H1 (cell line): ENCODE measurements at regions not wholly inside any gene's neighbourhood (a gene's known extent, or its start where the extent isn't known, plus 50 kb on each side); places are given as distances from the start of the nearest gene placed in this dataset.

Source experiments
- CTCF ChIA-PET: fragments of 300-600 bp; sonication (Branson Sonifier 250); formaldehyde crosslinking; loops from one replicate; lab custom pipeline; 2021; ENCODE audit not compliant: partially characterized antibody; lab: Charles Lee
- POLR2A ChIA-PET: fragments of 300-600 bp; sonication (Branson Sonifier 250); formaldehyde crosslinking; loops from one replicate; lab custom pipeline; 2021; ENCODE audit warnings: inconsistent platforms; ENCODE audit not compliant: partially characterized antibody; lab: Charles Lee
- DNase-seq, 2 experiments: peaks; one replicate each; pipeline versions ENCODE4 v3.0.0 to v3.0.0-alpha.2; 2010 to 2022; ENCODE audit warnings: low spot score in 2 of 2, low read depth in 1 of 2, mixed read lengths in 1 of 2
- FAIRE-seq: peaks from 2 replicates; lab custom pipeline; 2011; peaks lifted over from hg19 to GRCh38; lab: Jason Lieb, UNC
- H2AFZ ChIP-seq: 2 replicates; pipeline ENCODE4 v1.8.1; 2012; ENCODE audit warnings: low read length, inconsistent platforms
- H2AK5ac ChIP-seq: 2 replicates; pipeline ENCODE4 v1.6.1; 2013; ENCODE audit warnings: low read depth, low read length
- H2BK120ac ChIP-seq: replicated peaks from 2 replicates; pipeline ENCODE3; 2013; ENCODE audit warnings: low read depth, low read length, inconsistent platforms
- H2BK12ac ChIP-seq: 2 replicates; pipeline ENCODE4 v1.6.1; 2013; ENCODE audit warnings: low read depth, low read length
- H2BK15ac ChIP-seq: 2 replicates; pipeline ENCODE4 v1.6.1; 2013; ENCODE audit warnings: low read length
- H2BK20ac ChIP-seq: 2 replicates; pipeline ENCODE4 v1.6.1; 2013; ENCODE audit warnings: low read length
- H2BK5ac ChIP-seq: 2 replicates; pipeline ENCODE4 v1.6.1; 2013; ENCODE audit warnings: low read depth, low read length
- H3K14ac ChIP-seq: 2 replicates; pipeline ENCODE4 v1.6.1; 2013; ENCODE audit warnings: inconsistent platforms; ENCODE audit not compliant: insufficient read length
- H3K18ac ChIP-seq: 2 replicates; pipeline ENCODE4 v1.6.1; 2013; ENCODE audit warnings: low read length; ENCODE audit errors: extremely low read depth
- H3K23ac ChIP-seq: 2 replicates; pipeline ENCODE4 v1.6.1; 2013; ENCODE audit warnings: inconsistent platforms; ENCODE audit not compliant: insufficient read length
- H3K23me2 ChIP-seq: 2 replicates; pipeline ENCODE4 v1.6.1; 2013; ENCODE audit warnings: low read depth, low read length
- H3K27ac ChIP-seq: 2 replicates; pipeline ENCODE4 v1.6.1; 2011; ENCODE audit warnings: low read depth, low read length, inconsistent platforms
- H3K27me3 ChIP-seq, 4 experiments: replicated peaks in 1 of 4; 1 replicate in 1 of 4; 2 replicates in 3 of 4; pipeline versions ENCODE4 v1.6.1 to v1.8.1; 2011 to 2013; ENCODE audit warnings: low read length in 3 of 4, mild to moderate bottlenecking in 3 of 4, inconsistent platforms in 2 of 4, mixed read lengths in 2 of 4, moderate library complexity in 1 of 4; ENCODE audit not compliant: control insufficient read depth in 3 of 4, insufficient read depth in 3 of 4; ENCODE audit errors: extremely low read depth in 1 of 4
- H3K36me3 ChIP-seq, 4 experiments: 2 replicates each; pipeline versions ENCODE4 v1.6.1 to v1.8.1; 2011 to 2013; ENCODE audit warnings: mild to moderate bottlenecking in 4 of 4, low read length in 3 of 4, moderate library complexity in 2 of 4, control low read depth in 1 of 4, inconsistent platforms in 1 of 4; ENCODE audit not compliant: insufficient read depth in 4 of 4, control insufficient read depth in 2 of 4
- H3K4ac ChIP-seq: replicated peaks from 2 replicates; pipeline ENCODE3; 2013; ENCODE audit warnings: low read length, low read depth, mixed read lengths, inconsistent platforms; ENCODE audit not compliant: insufficient read length
- H3K4me1 ChIP-seq, 4 experiments: replicated peaks in 1 of 4; 1 replicate in 1 of 4; 2 replicates in 3 of 4; pipeline versions ENCODE4 v1.6.1 to v1.8.1; 2011 to 2013; ENCODE audit warnings: low read length in 3 of 4, inconsistent platforms in 2 of 4, mixed read lengths in 1 of 4; ENCODE audit not compliant: insufficient read depth in 4 of 4, control insufficient read depth in 3 of 4
- H3K4me2 ChIP-seq, 2 experiments: 2 replicates each; pipeline versions ENCODE4 v1.6.1 to v1.8.1; 2011 to 2013; ENCODE audit warnings: low read depth in 2 of 2, low read length in 2 of 2, control low read depth in 1 of 2, inconsistent platforms in 1 of 2, mild to moderate bottlenecking in 1 of 2; ENCODE audit not compliant: insufficient read depth in 1 of 2
- H3K4me3 ChIP-seq, 4 experiments: fragments of 200-600, 300-600 bp in 1 of 4; sonication (generic), shearing (Covaris generic), sonication (Bioruptor Twin) in 1 of 4; 2 replicates each; pipeline versions ENCODE4 v1.5.1 to v1.8.1; 2011 to 2016; ENCODE audit warnings: low read length in 4 of 4, low read depth in 3 of 4, control low read depth in 2 of 4, inconsistent platforms in 2 of 4, mild to moderate bottlenecking in 2 of 4, mixed read lengths in 1 of 4, moderate library complexity in 1 of 4; ENCODE audit not compliant: insufficient read depth in 2 of 4; ENCODE audit errors: extremely low read depth in 1 of 4
- H3K56ac ChIP-seq: replicated peaks from 2 replicates; pipeline ENCODE3; 2013; ENCODE audit warnings: low read depth, mild to moderate bottlenecking, mixed read lengths, low read length, inconsistent platforms; ENCODE audit not compliant: insufficient read length
- H3K79me1 ChIP-seq: 2 replicates; pipeline ENCODE4 v1.6.1; 2013; ENCODE audit warnings: low read depth, low read length, control low read depth
- H3K79me2 ChIP-seq, 2 experiments: 2 replicates each; pipeline versions ENCODE4 v1.6.1 to v1.8.1; 2012 to 2013; ENCODE audit warnings: low read length in 2 of 2, mild to moderate bottlenecking in 2 of 2, inconsistent platforms in 1 of 2; ENCODE audit not compliant: insufficient read depth in 2 of 2, control insufficient read depth in 1 of 2
- H3K9ac ChIP-seq, 4 experiments: replicated peaks in 1 of 4; 1 replicate in 1 of 4; 2 replicates in 3 of 4; pipeline versions ENCODE4 v1.6.1 to v1.8.1; 2011 to 2013; ENCODE audit warnings: low read depth in 3 of 4, low read length in 3 of 4, control low read depth in 2 of 4, mild to moderate bottlenecking in 2 of 4, moderate library complexity in 2 of 4, inconsistent platforms in 1 of 4; ENCODE audit errors: extremely low read depth in 1 of 4
- H3K9me3 ChIP-seq, 2 experiments: 2 replicates each; pipeline versions ENCODE4 v1.6.1 to v1.8.1; 2012 to 2013; ENCODE audit warnings: mild to moderate bottlenecking in 2 of 2, moderate library complexity in 2 of 2, control low read depth in 1 of 2, inconsistent platforms in 1 of 2, low read depth in 1 of 2, low read length in 1 of 2, mixed read lengths in 1 of 2; ENCODE audit not compliant: insufficient read depth in 2 of 2
- H4K20me1 ChIP-seq, 2 experiments: replicated peaks in 1 of 2; 2 replicates each; pipeline versions ENCODE3 to v1.8.1; 2011 to 2013; ENCODE audit warnings: inconsistent platforms in 2 of 2, low read length in 2 of 2, mild to moderate bottlenecking in 1 of 2; ENCODE audit not compliant: insufficient read depth in 2 of 2, control insufficient read depth in 1 of 2
- H4K5ac ChIP-seq: 2 replicates; pipeline ENCODE4 v1.6.1; 2013; ENCODE audit warnings: low read length, low read depth, mixed read lengths, inconsistent platforms; ENCODE audit not compliant: insufficient read length
- H4K8ac ChIP-seq: 2 replicates; pipeline ENCODE4 v1.8.0; 2013; ENCODE audit warnings: mild to moderate bottlenecking, moderate library complexity, low read length, inconsistent platforms; ENCODE audit not compliant: insufficient read depth; ENCODE audit errors: extremely low read depth
- H4K91ac ChIP-seq: replicated peaks from 2 replicates; pipeline ENCODE3; 2013; ENCODE audit warnings: low read length, mixed read lengths, inconsistent platforms; ENCODE audit not compliant: insufficient read length
- HDAC2 ChIP-seq, 2 experiments: fragments of 300-600 bp in 1 of 2; sonication (generic) in 1 of 2; IDR thresholded peaks; 2 replicates each; pipeline ENCODE4 v1.6.1; 2011 to 2012; ENCODE audit warnings: low read depth in 2 of 2, low read length in 2 of 2, mild to moderate bottlenecking in 2 of 2, moderate library complexity in 2 of 2, borderline replicate concordance in 1 of 2, inconsistent platforms in 1 of 2
- RBBP5 ChIP-seq: IDR thresholded peaks from 2 replicates; pipeline ENCODE4 v1.7.1; 2012; ENCODE audit warnings: low read depth, mild to moderate bottlenecking, inconsistent platforms, low read length, moderate library complexity, borderline replicate concordance
- RXRA ChIP-seq: IDR thresholded peaks from 2 replicates; pipeline ENCODE4 v1.6.1; 2011; ENCODE audit warnings: low read depth, mild to moderate bottlenecking, low read length, moderate library complexity; ENCODE audit not compliant: insufficient read depth
- SAP30 ChIP-seq: fragments of 300-600 bp; sonication (generic); IDR thresholded peaks from 2 replicates; pipeline ENCODE4 v1.7.1; 2012; ENCODE audit warnings: low read length, moderate library complexity, mild to moderate bottlenecking, inconsistent platforms; ENCODE audit not compliant: insufficient read depth, insufficient replicate concordance
- SIX5 ChIP-seq: IDR thresholded peaks from 2 replicates; pipeline ENCODE4 v1.6.1; 2011; ENCODE audit warnings: mild to moderate bottlenecking, low read depth, low read length
- WGBS, 2 experiments: shearing (Covaris generic) in 1 of 2; methylation state at CpG; one replicate each; pipeline versions ENCODE4 v1.1.6 to v1.1.7; 2013 to 2015; ENCODE audit warnings: low lambda C conversion rate in 2 of 2, mixed read lengths in 2 of 2, inconsistent platforms in 1 of 2, low coverage in 1 of 2, missing lambda C conversion rate in 1 of 2; ENCODE audit not compliant: insufficient replicate concordance in 2 of 2, insufficient coverage in 1 of 2, insufficient read length in 1 of 2; ENCODE audit errors: extremely low coverage in 1 of 2, missing lambda C conversion rate in 1 of 2; 5-methylcytosine and 5-hydroxymethylcytosine counted together
- TF ChIP-seq, protein P1 (sequence below): IDR thresholded peaks from 2 replicates; pipeline ENCODE4 v1.6.1; 2012; ENCODE audit warnings: inconsistent platforms

DNA sequence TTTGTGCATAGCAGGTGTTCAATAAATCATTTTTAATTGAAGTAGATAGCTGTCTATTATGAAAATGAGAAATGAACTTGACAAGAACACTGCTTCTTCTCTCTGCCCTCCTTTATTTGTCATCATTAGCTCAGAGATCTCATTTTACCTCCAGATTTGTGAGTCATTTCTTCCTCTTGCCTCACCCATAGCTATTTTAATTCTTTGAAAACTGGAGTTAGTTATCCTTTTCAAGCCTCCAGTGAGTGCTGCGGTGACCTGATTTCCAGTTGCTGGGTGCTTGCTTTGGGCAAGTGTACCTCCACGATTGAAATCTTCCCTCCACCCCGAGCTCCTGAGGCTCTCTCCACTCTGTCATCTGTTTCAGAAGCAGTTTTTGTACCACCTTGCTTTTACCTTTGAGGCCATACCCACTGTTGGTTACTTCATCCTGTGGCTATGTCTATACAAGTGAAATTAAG is 114.6 kb downstream of the NFKBIZ start:
- H4K91ac ChIP-seq = no peak overlapping the region
- no peaks in the 10 kb centered on the region for H3K9me3 ChIP-seq
- H4K5ac ChIP-seq = no peak overlapping the region
- H2AFZ ChIP-seq = no peak overlapping the region
- H2BK120ac ChIP-seq = no peak overlapping the region
- WGBS, 2 experiments = 88% methylated on average over 3 of the region's 3 CpGs; no CpG with 5 or more reads in 1 of the 2 experiments
- no peak overlapping the region for H3K18ac ChIP-seq
- H3K36me3 ChIP-seq = no peaks in the 10 kb centered on the region
- no peak overlapping the region for H2BK12ac ChIP-seq
- H3K23me2 ChIP-seq = no peaks in the 10 kb centered on the region; the same call in 1 of the 2 replicates
- no peak overlapping the region for H2BK15ac ChIP-seq
- no peak overlapping the region for H4K8ac ChIP-seq
- no peak overlapping the region for H3K4ac ChIP-seq
- H2AK5ac ChIP-seq = no peak overlapping the region
- no peak for DNase-seq
- no peaks in the 10 kb centered on the region for H3K79me2 ChIP-seq
- H3K79me1 ChIP-seq = no peaks in the 10 kb centered on the region
- H2BK5ac ChIP-seq = no peak overlapping the region
- H4K20me1 ChIP-seq = no peaks in the 10 kb centered on the region
- H2BK20ac ChIP-seq = no peak overlapping the region
- FAIRE-seq = no peak
- H3K27ac ChIP-seq = no peak overlapping the region
- no peak overlapping the region for H3K56ac ChIP-seq
- no peak overlapping the region for H3K14ac ChIP-seq
- ChIA-PET CTCF (interaction anchor here (1.0 to 1.5 kb wide), 3 partner anchors 11 to 265 kb away, joined by 3 to 12 read pairs (median 4); no protein-coding TSS in a partner anchor), POLR2A (no interaction called here)
- no peak overlapping the region for H3K4me3 ChIP-seq
- no peak for TF ChIP-seq SIX5
- TF ChIP-seq HDAC2 (IDR thresholded peaks at IDR 0.05; ENCODE audit: borderline replicate concordance in 1 of 2, low read depth in 2 of 2, low read length in 2 of 2) = no peak
- TF ChIP-seq RBBP5 = no peak
- no peak for TF ChIP-seq RXRA
- TF ChIP-seq SAP30 = no peak
- TF ChIP-seq, protein P1, sequence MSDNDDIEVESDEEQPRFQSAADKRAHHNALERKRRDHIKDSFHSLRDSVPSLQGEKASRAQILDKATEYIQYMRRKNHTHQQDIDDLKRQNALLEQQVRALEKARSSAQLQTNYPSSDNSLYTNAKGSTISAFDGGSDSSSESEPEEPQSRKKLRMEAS = no peak
- H3K4me1 ChIP-seq = no peaks in the 10 kb centered on the region
- H3K23ac ChIP-seq = no peak overlapping the region
- no peak overlapping the region for H3K9ac ChIP-seq
- no peaks in the 10 kb centered on the region for H3K27me3 ChIP-seq
- H3K4me2 ChIP-seq = no peak overlapping the region
